BJ (cell line): ENCODE measurements at regions not wholly inside any gene's neighbourhood (a gene's known extent, or its start where the extent isn't known, plus 50 kb on each side); places are given as distances from the start of the nearest gene placed in this dataset.

ENCODE experiments used
- CTCF ChIA-PET: fragments of 350-600 bp; formaldehyde crosslinking; extraction: SDS; loops from one replicate; lab custom pipeline; 2021; ENCODE audit warnings: antibody characterized with exemption, inconsistent platforms; lab: Yijun Ruan, JAX
- POLR2A ChIA-PET: fragments of 300-600 bp; sonication (Branson Sonifier 250); formaldehyde crosslinking; extraction: SDS; loops from one replicate; lab custom pipeline; 2021; ENCODE audit warnings: antibody characterized with exemption; lab: Charles Lee
- DNase-seq: peaks from one replicate; pipeline ENCODE4 v3.0.0-alpha.2; 2011; ENCODE audit warnings: low read depth
- H3K27me3 ChIP-seq: 2 replicates; pipeline ENCODE4 v1.6.0; 2011; ENCODE audit warnings: low read length; ENCODE audit not compliant: control insufficient read depth, insufficient read depth
- H3K36me3 ChIP-seq: 2 replicates; pipeline ENCODE4 v1.5.1; 2011; ENCODE audit warnings: low read length; ENCODE audit not compliant: control insufficient read depth, insufficient read depth
- H3K4me3 ChIP-seq: 2 replicates; pipeline ENCODE4 v1.5.1; 2011; ENCODE audit warnings: low read depth, mild to moderate bottlenecking, control low read depth, low read length
- TF ChIP-seq, protein P1 (sequence below): IDR thresholded peaks from 2 replicates; pipeline ENCODE4 v1.5.1; 2011; ENCODE audit warnings: low read depth, mild to moderate bottlenecking, control low read depth, inconsistent platforms, low read length, moderate library complexity; ENCODE audit not compliant: insufficient read depth

DNA sequence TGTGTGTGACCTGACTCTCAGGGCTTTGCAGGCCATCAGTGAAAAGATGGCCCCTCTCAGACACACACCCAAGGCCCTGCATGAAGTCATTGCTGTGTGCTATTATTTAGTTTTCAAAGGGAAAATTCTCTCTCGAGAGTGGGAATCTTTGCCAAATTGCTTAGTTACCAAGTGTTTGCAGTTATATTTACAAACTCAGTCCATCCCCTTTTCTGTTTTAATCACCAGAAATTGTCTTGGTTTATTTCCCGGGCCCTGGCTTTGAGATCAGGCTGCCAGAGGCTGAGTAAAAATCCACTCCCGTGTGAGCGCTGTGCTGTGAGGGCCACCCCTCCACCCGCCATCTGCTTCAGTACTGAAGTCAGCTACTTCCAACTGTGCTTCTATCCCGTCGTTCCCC lies 163.1 kb downstream of the SOD2 start:
- ChIA-PET CTCF (interaction anchor here (1.1 kb wide), 1 partner anchor 356 kb away, joined by 3 read pairs; no protein-coding TSS in a partner anchor), POLR2A (no interaction called here)
- TF ChIP-seq, protein P1, sequence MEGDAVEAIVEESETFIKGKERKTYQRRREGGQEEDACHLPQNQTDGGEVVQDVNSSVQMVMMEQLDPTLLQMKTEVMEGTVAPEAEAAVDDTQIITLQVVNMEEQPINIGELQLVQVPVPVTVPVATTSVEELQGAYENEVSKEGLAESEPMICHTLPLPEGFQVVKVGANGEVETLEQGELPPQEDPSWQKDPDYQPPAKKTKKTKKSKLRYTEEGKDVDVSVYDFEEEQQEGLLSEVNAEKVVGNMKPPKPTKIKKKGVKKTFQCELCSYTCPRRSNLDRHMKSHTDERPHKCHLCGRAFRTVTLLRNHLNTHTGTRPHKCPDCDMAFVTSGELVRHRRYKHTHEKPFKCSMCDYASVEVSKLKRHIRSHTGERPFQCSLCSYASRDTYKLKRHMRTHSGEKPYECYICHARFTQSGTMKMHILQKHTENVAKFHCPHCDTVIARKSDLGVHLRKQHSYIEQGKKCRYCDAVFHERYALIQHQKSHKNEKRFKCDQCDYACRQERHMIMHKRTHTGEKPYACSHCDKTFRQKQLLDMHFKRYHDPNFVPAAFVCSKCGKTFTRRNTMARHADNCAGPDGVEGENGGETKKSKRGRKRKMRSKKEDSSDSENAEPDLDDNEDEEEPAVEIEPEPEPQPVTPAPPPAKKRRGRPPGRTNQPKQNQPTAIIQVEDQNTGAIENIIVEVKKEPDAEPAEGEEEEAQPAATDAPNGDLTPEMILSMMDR, result no peak
- no peak for DNase-seq
- no peaks in the 10 kb centered on the region for H3K27me3 ChIP-seq
- H3K36me3 ChIP-seq, result no peaks in the 10 kb centered on the region
- no peak overlapping the region for H3K4me3 ChIP-seq

DNA sequence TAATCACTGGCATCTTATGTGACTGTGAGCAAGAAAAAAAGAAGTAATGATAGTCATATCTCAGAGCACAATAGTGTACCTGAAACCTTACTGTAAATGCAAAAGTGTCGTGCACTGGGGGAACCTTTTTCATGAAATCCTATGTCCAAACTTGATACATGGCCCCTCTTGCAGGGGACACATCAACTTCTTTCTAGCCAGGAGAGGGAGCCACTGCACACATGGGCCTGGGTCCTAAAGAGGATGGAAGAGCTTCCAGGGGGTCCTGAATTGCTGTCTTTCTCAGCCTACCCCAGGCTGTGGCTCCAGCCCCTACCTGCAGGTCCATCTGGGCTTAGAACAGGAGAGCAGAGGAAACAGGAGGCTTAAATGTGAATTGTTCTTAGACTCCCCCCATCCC lies 165.7 kb downstream of the SOD2 start:
- TF ChIP-seq, protein P1, result no peak
- H3K36me3 ChIP-seq, result no peaks in the 10 kb centered on the region
- ChIA-PET POLR2A (no interaction called here), CTCF (interaction anchor here (1.4 kb wide), 1 partner anchor 9 kb away, joined by 3 read pairs; no protein-coding TSS in a partner anchor)
- no peaks in the 10 kb centered on the region for H3K27me3 ChIP-seq
- DNase-seq, result no peak
- H3K4me3 ChIP-seq, result no peak overlapping the region

DNA sequence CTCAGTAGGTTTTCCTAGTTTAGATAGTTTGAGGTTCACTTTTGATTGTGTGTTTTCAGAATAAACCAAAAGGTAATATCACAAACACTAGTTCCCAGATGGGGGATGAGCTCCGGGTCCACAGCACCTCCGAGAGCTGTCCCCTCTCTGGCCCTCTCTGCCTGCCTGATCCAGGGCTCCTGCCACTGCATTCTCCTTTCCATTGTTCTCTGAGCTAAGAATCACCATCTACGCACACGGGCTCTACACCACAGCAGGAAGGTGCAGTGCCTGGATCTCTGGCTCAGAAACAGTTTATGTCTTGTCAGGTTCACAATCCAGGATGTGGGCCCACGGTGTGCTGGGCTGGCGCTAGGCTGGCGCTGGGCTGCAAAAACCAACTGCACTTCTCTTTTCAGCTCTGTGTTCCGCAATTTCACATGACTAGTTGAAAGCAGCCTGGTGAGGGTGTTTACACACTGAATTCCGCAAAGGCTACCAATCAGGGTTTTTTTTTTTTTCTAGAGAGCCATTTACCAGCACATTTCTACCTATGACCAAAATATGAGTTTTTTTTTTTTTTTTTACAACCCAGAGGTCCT lies 167.5 kb downstream of the SOD2 start:
- CTCF ChIA-PET, result interaction anchor here (0.5 to 1.4 kb wide), 2 partner anchors 20 to 273 kb away, joined by 3 read pairs; no protein-coding TSS in a partner anchor
- POLR2A ChIA-PET, result no interaction called here
- TF ChIP-seq, protein P1, result no peak
- no peak overlapping the region for H3K4me3 ChIP-seq
- no peak for DNase-seq
- no peaks in the 10 kb centered on the region for H3K36me3 ChIP-seq
- no peaks in the 10 kb centered on the region for H3K27me3 ChIP-seq

DNA sequence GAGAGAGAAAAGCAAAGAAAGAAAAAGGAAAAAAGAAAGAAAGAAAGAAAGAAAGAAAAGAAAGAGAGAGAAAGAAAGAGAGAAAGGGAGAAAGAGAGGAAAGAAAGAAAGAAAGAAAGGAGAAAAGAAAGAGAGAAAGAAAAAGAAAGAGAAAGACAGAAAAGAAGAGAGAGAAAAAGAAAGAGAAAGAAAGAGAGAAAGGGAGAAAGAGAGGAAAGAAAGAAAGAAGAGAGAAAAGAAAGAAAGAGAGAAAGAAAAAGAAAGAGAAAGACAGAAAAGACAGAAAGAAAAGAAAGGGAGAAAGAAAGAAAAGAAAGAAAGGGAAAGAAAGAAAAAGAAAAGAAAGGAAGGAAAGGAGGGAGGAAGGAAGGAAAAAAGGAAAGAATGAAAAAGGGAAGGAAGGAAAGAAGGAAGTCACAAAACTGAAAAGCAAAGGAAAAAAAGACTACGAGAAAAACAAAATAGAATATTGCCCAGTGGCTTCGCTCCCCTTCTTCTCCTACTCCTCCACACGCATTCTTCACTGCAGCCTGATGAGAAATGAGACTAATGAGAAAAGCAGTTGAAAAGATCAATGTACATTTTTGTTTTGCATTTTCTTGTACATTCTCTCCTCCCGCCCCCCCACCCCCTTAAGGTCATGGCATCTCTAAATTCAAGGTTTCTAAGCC lies 170.0 kb downstream of the SOD2 start:
- no peak for DNase-seq
- H3K27me3 ChIP-seq, result no peaks in the 10 kb centered on the region
- TF ChIP-seq, protein P1, result no peak
- no peaks in the 10 kb centered on the region for H3K36me3 ChIP-seq
- ChIA-PET POLR2A (no interaction called here), CTCF (no interaction called here)
- H3K4me3 ChIP-seq, result no peak overlapping the region

DNA sequence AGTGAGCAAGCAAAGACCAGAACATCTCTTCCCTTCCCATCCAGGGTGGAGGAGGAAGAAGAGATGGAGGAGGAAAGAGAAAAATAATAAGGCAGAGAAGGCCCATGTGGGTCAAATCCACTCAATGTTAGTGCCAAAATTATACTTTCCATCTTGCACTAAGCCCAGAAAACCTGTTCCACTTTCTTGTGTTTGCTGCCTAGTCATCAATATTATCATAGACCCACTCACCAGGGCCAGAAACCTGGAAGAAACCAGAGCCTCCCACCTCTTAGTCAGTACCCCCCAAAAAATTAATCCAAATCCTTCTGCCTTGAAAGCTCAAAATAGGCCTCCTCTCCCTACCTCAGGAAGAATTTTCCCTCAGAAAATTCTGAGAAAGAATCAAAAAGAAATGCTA lies 171.1 kb downstream of the SOD2 start:
- TF ChIP-seq, protein P1, result no peak
- ChIA-PET CTCF (no interaction called here), POLR2A (no interaction called here)
- no peak for DNase-seq
- Histone ChIP-seq H3K27me3 (no peaks in the 10 kb centered on the region), H3K4me3 (no peak overlapping the region), H3K36me3 (no peaks in the 10 kb centered on the region)
